ENCODE measurements at regions not wholly inside any gene's neighbourhood (a gene's known extent, or its start where the extent isn't known, plus 50 kb on each side); places are given as distances from the start of the nearest gene placed in this dataset.

- DNase-seq (ENCODE audit: missing footprints) (no peak), ATAC-seq (no peak)
- intact Hi-C loops (cut with DNase I): no loop called here
Measured at GRCh38 chr6:14739827-14740226, 506.0 kb upstream of the JARID2 start.

- intact Hi-C loops (cut with DNase I): no loop called here
- no peak for ATAC-seq
Measured at GRCh38 chr6:14742171-14742570, 503.7 kb upstream of the JARID2 start.

GRCh38 chr6:14742680-14743079 is 503.2 kb upstream of the JARID2 start:
- ATAC-seq (no peak), DNase-seq (ENCODE audit: missing footprints) (no peak)
- intact Hi-C loops (cut with DNase I): no loop called here

More at GRCh38 chr6:14742171-14742570, 503.7 kb upstream of the JARID2 start:
- no peak for DNase-seq (ENCODE audit: missing footprints)

GRCh38 chr6:14743144-14743473 is 502.8 kb upstream of the JARID2 start:
- ATAC-seq (no peak), DNase-seq (ENCODE audit: missing footprints) (no peak)
- intact Hi-C loops (cut with DNase I): no loop called here

- no peak for DNase-seq (ENCODE audit: missing footprints)
- ATAC-seq: peak; percentile 46
Measured at GRCh38 chr6:14743474-14744211, 502.2 kb upstream of the JARID2 start.

GRCh38 chr6:14744212-14744556 is 501.7 kb upstream of the JARID2 start:
- intact Hi-C loops (cut with DNase I): no loop called here
- DNase-seq (ENCODE audit: missing footprints): no peak
- ATAC-seq: no peak

More at GRCh38 chr6:14743474-14744211, 502.2 kb upstream of the JARID2 start:
- intact Hi-C loops (cut with DNase I): no loop called here

- intact Hi-C loops (cut with DNase I): no loop called here
- DNase-seq (ENCODE audit: missing footprints): no peak
- ATAC-seq: no peak
Measured at GRCh38 chr6:14746139-14746837, 499.6 kb upstream of the JARID2 start.

- DNase-seq (ENCODE audit: missing footprints) (no peak), ATAC-seq (no peak)
- intact Hi-C loops (cut with DNase I): no loop called here
Measured at GRCh38 chr6:14747881-14748520, 497.9 kb upstream of the JARID2 start.

- ATAC-seq (no peak), DNase-seq (ENCODE audit: missing footprints) (no peak)
- intact Hi-C loops (cut with DNase I): no loop called here
Measured at GRCh38 chr6:14748679-14749078, 497.2 kb upstream of the JARID2 start.

- DNase-seq (ENCODE audit: missing footprints): no peak
- ATAC-seq: no peak
- intact Hi-C loops (cut with DNase I): no loop called here
Measured at GRCh38 chr6:14750059-14750661, 495.7 kb upstream of the JARID2 start.

- ATAC-seq (no peak), DNase-seq (ENCODE audit: missing footprints) (no peak)
- intact Hi-C loops (cut with DNase I): no loop called here
Measured at GRCh38 chr6:14751645-14752175, 494.2 kb upstream of the JARID2 start.

GRCh38 chr6:14754751-14755513 is 490.9 kb upstream of the JARID2 start:
- DNase-seq (ENCODE audit: missing footprints) (no peak), ATAC-seq (no peak)
- intact Hi-C loops (cut with DNase I): no loop called here

GRCh38 chr6:14756340-14756739 is 489.5 kb upstream of the JARID2 start:
- no peak for DNase-seq (ENCODE audit: missing footprints)
- ATAC-seq: peak; percentile 16
- intact Hi-C loops (cut with DNase I): no loop called here

- intact Hi-C loops (cut with DNase I): no loop called here
- no peak for ATAC-seq
- no peak for DNase-seq (ENCODE audit: missing footprints)
Measured at GRCh38 chr6:14757014-14757413, 488.9 kb upstream of the JARID2 start.

- DNase-seq (ENCODE audit: missing footprints) (no peak), ATAC-seq (no peak)
- intact Hi-C loops (cut with DNase I): no loop called here
Measured at GRCh38 chr6:14757418-14757817, 488.5 kb upstream of the JARID2 start.

GRCh38 chr6:14758421-14759081 is 487.3 kb upstream of the JARID2 start:
- ATAC-seq (no peak), DNase-seq (ENCODE audit: missing footprints) (no peak)
- intact Hi-C loops (cut with DNase I): no loop called here

- intact Hi-C loops (cut with DNase I): no loop called here
- DNase-seq (ENCODE audit: missing footprints): no peak
- ATAC-seq: no peak
Measured at GRCh38 chr6:14759976-14760672, 485.7 kb upstream of the JARID2 start.

- intact Hi-C loops (cut with DNase I): no loop called here
- DNase-seq (ENCODE audit: missing footprints) (no peak), ATAC-seq (no peak)
Measured at GRCh38 chr6:14762077-14762476, 483.8 kb upstream of the JARID2 start.
